ENCODE measurements at regions not wholly inside any gene's neighbourhood (a gene's known extent, or its start where the extent isn't known, plus 50 kb on each side); places are given as distances from the start of the nearest gene placed in this dataset.
"Not testable (repeated sequence)": the region's sequence is repeated elsewhere in the genome, so short reads cannot be mapped to it uniquely, and the experiment has no call there.

DNA sequence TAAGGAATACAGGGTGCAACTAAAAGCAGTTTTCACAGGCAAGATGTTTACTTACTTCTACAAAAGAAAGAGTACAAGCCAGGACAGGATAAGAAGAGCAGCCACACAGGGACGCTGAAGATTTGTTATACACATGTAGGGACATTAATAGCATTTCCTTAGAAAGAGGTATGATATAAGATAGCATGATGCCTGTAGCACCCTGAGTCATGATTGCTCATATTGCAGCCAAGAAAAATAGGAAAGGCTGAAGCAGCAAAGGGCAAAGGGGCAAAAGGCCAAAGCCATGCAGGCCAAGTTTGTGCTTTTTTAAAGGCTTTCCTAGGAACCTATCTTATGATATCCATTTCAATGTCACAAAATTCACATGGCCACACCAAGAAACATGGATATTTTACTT, 552.0 kb upstream of the TPTE start:
- H3K27ac ChIP-seq (ENCODE audit: insufficient read depth in 1 of 2, low read depth in 1 of 2, low read length in 2 of 2, poor library complexity in 1 of 2, severe bottlenecking in 2 of 2); H3K4me3 ChIP-seq (ENCODE audit: control insufficient read depth in 1 of 7, extremely low read depth in 1 of 7, insufficient read depth in 4 of 7, low read depth in 2 of 7, low read length in 6 of 7); CTCF ChIA-PET; H3K4me1 ChIP-seq (ENCODE audit: control extremely low read depth in 1 of 4, control insufficient read depth in 4 of 4, insufficient read depth in 4 of 4, low read length in 3 of 4); POLR2A ChIA-PET; H3K36me3 ChIP-seq (ENCODE audit: control insufficient read depth in 4 of 4, insufficient read depth in 4 of 4, low read length in 3 of 4); DNase-seq; H3K9me3 ChIP-seq (ENCODE audit: control extremely low read depth in 1 of 5, control insufficient read depth in 4 of 5, insufficient read depth in 2 of 5, low read depth in 1 of 5, low read length in 4 of 5); H3K27me3 ChIP-seq (replicated peaks in 2 of 5; ENCODE audit: control insufficient read depth in 4 of 5, insufficient read depth in 5 of 5, low read length in 4 of 5): not testable (repeated sequence)
- no CpG with 5 or more reads among the region's 1 CpG for WGBS (ENCODE audit: insufficient coverage)

- H3K27ac ChIP-seq (ENCODE audit: insufficient read depth in 1 of 2, low read depth in 1 of 2, low read length in 2 of 2, poor library complexity in 1 of 2, severe bottlenecking in 2 of 2); H3K4me1 ChIP-seq (ENCODE audit: control extremely low read depth in 1 of 4, control insufficient read depth in 4 of 4, insufficient read depth in 4 of 4, low read length in 3 of 4); H3K4me3 ChIP-seq (ENCODE audit: control insufficient read depth in 1 of 7, extremely low read depth in 1 of 7, insufficient read depth in 4 of 7, low read depth in 2 of 7, low read length in 6 of 7); H3K36me3 ChIP-seq (ENCODE audit: control insufficient read depth in 4 of 4, insufficient read depth in 4 of 4, low read length in 3 of 4); H3K27me3 ChIP-seq (replicated peaks in 2 of 5; ENCODE audit: control insufficient read depth in 4 of 5, insufficient read depth in 5 of 5, low read length in 4 of 5); POLR2A ChIA-PET; DNase-seq; CTCF ChIA-PET; H3K9me3 ChIP-seq (ENCODE audit: control extremely low read depth in 1 of 5, control insufficient read depth in 4 of 5, insufficient read depth in 2 of 5, low read depth in 1 of 5, low read length in 4 of 5): not testable (repeated sequence)
- 17% methylated on average over 1 of the region's 1 CpG for WGBS (ENCODE audit: insufficient coverage)
Observed at GRCh38 chr21:9972018-9972417, 549.4 kb upstream of the TPTE start.

DNA sequence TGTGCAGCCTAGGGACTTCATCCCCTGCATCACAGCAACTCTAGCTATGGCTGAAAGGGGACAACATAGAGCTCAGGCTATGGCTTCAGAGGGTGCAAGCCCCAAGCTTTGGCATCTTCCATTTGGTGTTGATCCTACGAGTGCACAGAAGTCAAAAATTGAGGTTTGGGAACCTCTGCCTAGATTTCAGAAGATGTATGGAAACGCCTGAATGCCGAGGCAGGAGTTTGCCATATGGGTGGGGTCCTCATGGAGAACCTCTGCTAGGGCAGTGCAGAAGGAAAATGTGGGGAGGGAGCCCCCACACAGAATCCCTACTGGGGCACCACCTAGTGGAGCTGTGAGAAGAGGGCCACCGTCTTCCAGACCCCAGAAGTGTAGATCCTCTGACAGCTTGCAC, 543.0 kb upstream of the TPTE start:
- H3K4me1 ChIP-seq (ENCODE audit: control extremely low read depth in 1 of 4, control insufficient read depth in 4 of 4, insufficient read depth in 4 of 4, low read length in 3 of 4); DNase-seq; H3K27ac ChIP-seq (ENCODE audit: insufficient read depth in 1 of 2, low read depth in 1 of 2, low read length in 2 of 2, poor library complexity in 1 of 2, severe bottlenecking in 2 of 2); CTCF ChIA-PET; H3K27me3 ChIP-seq (replicated peaks in 2 of 5; ENCODE audit: control insufficient read depth in 4 of 5, insufficient read depth in 5 of 5, low read length in 4 of 5); H3K36me3 ChIP-seq (ENCODE audit: control insufficient read depth in 4 of 4, insufficient read depth in 4 of 4, low read length in 3 of 4); H3K4me3 ChIP-seq (ENCODE audit: control insufficient read depth in 1 of 7, extremely low read depth in 1 of 7, insufficient read depth in 4 of 7, low read depth in 2 of 7, low read length in 6 of 7); H3K9me3 ChIP-seq (ENCODE audit: control extremely low read depth in 1 of 5, control insufficient read depth in 4 of 5, insufficient read depth in 2 of 5, low read depth in 1 of 5, low read length in 4 of 5); POLR2A ChIA-PET: not testable (repeated sequence)
- 80% methylated on average over 2 of the region's 4 CpGs for WGBS (ENCODE audit: insufficient coverage)

DNA sequence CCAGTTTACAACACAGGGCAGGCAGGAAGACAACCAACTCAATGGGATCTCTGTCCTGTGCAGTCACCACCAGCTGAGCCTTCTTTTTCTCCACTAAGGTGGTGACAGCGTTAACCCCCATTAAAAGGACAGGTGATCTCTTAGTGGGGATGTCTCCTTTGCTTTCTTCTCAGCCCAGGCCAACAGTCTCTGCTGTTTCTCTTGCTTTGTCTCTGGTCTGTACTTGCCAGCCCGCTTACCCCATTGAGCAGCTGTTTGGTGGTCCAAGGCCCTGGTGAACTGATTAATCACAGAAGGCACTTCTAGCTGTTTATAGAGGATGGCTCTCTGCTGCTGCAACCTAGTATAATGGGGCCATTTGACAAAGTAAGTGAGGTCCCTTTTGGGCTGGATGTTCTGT, 523.9 kb upstream of the TPTE start:
- CTCF ChIA-PET, result not testable (repeated sequence)

GRCh38 chr21:10002762-10003313, 518.5 kb upstream of the TPTE start:
- H3K27me3 ChIP-seq (replicated peaks in 2 of 5; ENCODE audit: control insufficient read depth in 4 of 5, insufficient read depth in 5 of 5, low read length in 4 of 5); CTCF ChIA-PET; H3K9me3 ChIP-seq (ENCODE audit: control extremely low read depth in 1 of 5, control insufficient read depth in 4 of 5, insufficient read depth in 2 of 5, low read depth in 1 of 5, low read length in 4 of 5); H3K36me3 ChIP-seq (ENCODE audit: control insufficient read depth in 4 of 4, insufficient read depth in 4 of 4, low read length in 3 of 4); H3K4me1 ChIP-seq (ENCODE audit: control extremely low read depth in 1 of 4, control insufficient read depth in 4 of 4, insufficient read depth in 4 of 4, low read length in 3 of 4); H3K27ac ChIP-seq (ENCODE audit: insufficient read depth in 1 of 2, low read depth in 1 of 2, low read length in 2 of 2, poor library complexity in 1 of 2, severe bottlenecking in 2 of 2); H3K4me3 ChIP-seq (ENCODE audit: control insufficient read depth in 1 of 7, extremely low read depth in 1 of 7, insufficient read depth in 4 of 7, low read depth in 2 of 7, low read length in 6 of 7); POLR2A ChIA-PET; DNase-seq: not testable (repeated sequence)
- 52% methylated on average over 4 of the region's 6 CpGs for WGBS (ENCODE audit: insufficient coverage)

More for the DNA sequence above, 523.9 kb upstream of the TPTE start:
- H3K36me3 ChIP-seq (ENCODE audit: control insufficient read depth in 4 of 4, insufficient read depth in 4 of 4, low read length in 3 of 4); POLR2A ChIA-PET; H3K9me3 ChIP-seq (ENCODE audit: control extremely low read depth in 1 of 5, control insufficient read depth in 4 of 5, insufficient read depth in 2 of 5, low read depth in 1 of 5, low read length in 4 of 5); H3K27me3 ChIP-seq (replicated peaks in 2 of 5; ENCODE audit: control insufficient read depth in 4 of 5, insufficient read depth in 5 of 5, low read length in 4 of 5); H3K4me3 ChIP-seq (ENCODE audit: control insufficient read depth in 1 of 7, extremely low read depth in 1 of 7, insufficient read depth in 4 of 7, low read depth in 2 of 7, low read length in 6 of 7); H3K27ac ChIP-seq (ENCODE audit: insufficient read depth in 1 of 2, low read depth in 1 of 2, low read length in 2 of 2, poor library complexity in 1 of 2, severe bottlenecking in 2 of 2); DNase-seq; H3K4me1 ChIP-seq (ENCODE audit: control extremely low read depth in 1 of 4, control insufficient read depth in 4 of 4, insufficient read depth in 4 of 4, low read length in 3 of 4): not testable (repeated sequence)
- 27% methylated on average over 2 of the region's 2 CpGs for WGBS (ENCODE audit: insufficient coverage)

- DNase-seq, CTCF ChIA-PET, POLR2A ChIA-PET: not testable (repeated sequence)
Observed at GRCh38 chr21:10005791-10006190, 515.6 kb upstream of the TPTE start.

GRCh38 chr21:10016991-10017390, 504.4 kb upstream of the TPTE start:
- POLR2A ChIA-PET; H3K4me1 ChIP-seq (ENCODE audit: control extremely low read depth in 1 of 4, control insufficient read depth in 4 of 4, insufficient read depth in 4 of 4, low read length in 3 of 4); CTCF ChIA-PET; H3K27me3 ChIP-seq (replicated peaks in 2 of 5; ENCODE audit: control insufficient read depth in 4 of 5, insufficient read depth in 5 of 5, low read length in 4 of 5); H3K27ac ChIP-seq (ENCODE audit: insufficient read depth in 1 of 2, low read depth in 1 of 2, low read length in 2 of 2, poor library complexity in 1 of 2, severe bottlenecking in 2 of 2); H3K9me3 ChIP-seq (ENCODE audit: control extremely low read depth in 1 of 5, control insufficient read depth in 4 of 5, insufficient read depth in 2 of 5, low read depth in 1 of 5, low read length in 4 of 5); H3K4me3 ChIP-seq (ENCODE audit: control insufficient read depth in 1 of 7, extremely low read depth in 1 of 7, insufficient read depth in 4 of 7, low read depth in 2 of 7, low read length in 6 of 7); DNase-seq; H3K36me3 ChIP-seq (ENCODE audit: control insufficient read depth in 4 of 4, insufficient read depth in 4 of 4, low read length in 3 of 4): not testable (repeated sequence)
- WGBS (ENCODE audit: insufficient coverage), result 31% methylated on average over 1 of the region's 2 CpGs

More at GRCh38 chr21:10005791-10006190, 515.6 kb upstream of the TPTE start:
- not testable (repeated sequence) for H3K4me1 ChIP-seq (ENCODE audit: control extremely low read depth in 1 of 4, control insufficient read depth in 4 of 4, insufficient read depth in 4 of 4, low read length in 3 of 4); H3K36me3 ChIP-seq (ENCODE audit: control insufficient read depth in 4 of 4, insufficient read depth in 4 of 4, low read length in 3 of 4); H3K27me3 ChIP-seq (replicated peaks in 2 of 5; ENCODE audit: control insufficient read depth in 4 of 5, insufficient read depth in 5 of 5, low read length in 4 of 5); H3K4me3 ChIP-seq (ENCODE audit: control insufficient read depth in 1 of 7, extremely low read depth in 1 of 7, insufficient read depth in 4 of 7, low read depth in 2 of 7, low read length in 6 of 7); H3K9me3 ChIP-seq (ENCODE audit: control extremely low read depth in 1 of 5, control insufficient read depth in 4 of 5, insufficient read depth in 2 of 5, low read depth in 1 of 5, low read length in 4 of 5); H3K27ac ChIP-seq (ENCODE audit: insufficient read depth in 1 of 2, low read depth in 1 of 2, low read length in 2 of 2, poor library complexity in 1 of 2, severe bottlenecking in 2 of 2)
- WGBS (ENCODE audit: insufficient coverage), result 0% methylated on average over 1 of the region's 2 CpGs

Data from common myeloid progenitor, CD34-positive (primary cell).